Stimulated activated naive CD8-positive, alpha-beta T cell treated with anti-CD3 and anti-CD28 coated beads, Interleukin-15, amount 100 ng/mL, for 72 hours (primary cell): ENCODE measurements at regions not wholly inside any gene's neighbourhood (a gene's known extent, or its start where the extent isn't known, plus 50 kb on each side); places are given as distances from the start of the nearest gene placed in this dataset.
"Not testable (repeated sequence)": the region's sequence is repeated elsewhere in the genome, so short reads cannot be mapped to it uniquely, and the experiment has no call there.

Experiments used
- ATAC-seq: fragments of 150-1000 bp; cut with Tn5 transposase; 2 replicates; pipeline ENCODE4 v1.10.0; 2021; ENCODE audit warnings: mild to moderate bottlenecking, moderate library complexity
- DNase-seq, 2 donors: peaks; one replicate each; pipeline ENCODE4 v3.0.0; 2021 to 2022
- H3K27ac Mint-ChIP-seq, 2 donors: one replicate each; pipeline ENCODE4 v1.8.0; 2022; ENCODE audit warnings: mild to moderate bottlenecking in 2 of 2, mixed read lengths in 2 of 2, moderate library complexity in 2 of 2
- H3K27me3 Mint-ChIP-seq: one replicate; pipeline ENCODE4 v1.8.0; 2022; ENCODE audit warnings: mixed read lengths
- H3K4me1 Mint-ChIP-seq: one replicate; pipeline ENCODE4 v1.8.0; 2022; ENCODE audit warnings: mild to moderate bottlenecking, mixed read lengths
- H3K4me3 Mint-ChIP-seq, 2 donors: one replicate each; pipeline ENCODE4 v1.8.0; 2022; ENCODE audit warnings: mild to moderate bottlenecking in 2 of 2, mixed read lengths in 2 of 2, moderate library complexity in 1 of 2
- H3K9me3 Mint-ChIP-seq, 2 donors: one replicate each; pipeline ENCODE4 v1.8.0; 2022; ENCODE audit warnings: mixed read lengths in 2 of 2

DNA sequence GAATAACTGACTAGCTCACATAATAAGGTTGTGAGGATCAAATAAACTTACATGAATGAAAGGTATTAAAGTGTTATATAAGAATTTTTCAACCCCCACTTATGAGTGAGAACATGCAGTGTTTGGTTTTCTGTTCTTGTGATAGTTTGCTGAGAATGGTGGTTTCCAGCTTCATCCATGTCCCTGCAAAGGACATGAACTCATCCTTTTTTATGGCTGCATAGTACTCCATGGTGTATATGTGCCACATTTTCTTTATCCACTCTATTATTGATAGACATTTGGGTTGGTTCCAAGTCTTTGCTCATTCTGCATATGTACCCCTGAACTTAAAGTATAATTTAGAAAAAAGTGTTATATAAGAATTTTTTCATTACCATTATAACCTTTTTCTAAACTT lies 93.9 kb downstream of the MED10 start:
- not testable (repeated sequence) for H3K4me3 Mint-ChIP-seq, H3K27ac Mint-ChIP-seq, H3K27me3 Mint-ChIP-seq, H3K9me3 Mint-ChIP-seq, ATAC-seq, DNase-seq, H3K4me1 Mint-ChIP-seq

DNA sequence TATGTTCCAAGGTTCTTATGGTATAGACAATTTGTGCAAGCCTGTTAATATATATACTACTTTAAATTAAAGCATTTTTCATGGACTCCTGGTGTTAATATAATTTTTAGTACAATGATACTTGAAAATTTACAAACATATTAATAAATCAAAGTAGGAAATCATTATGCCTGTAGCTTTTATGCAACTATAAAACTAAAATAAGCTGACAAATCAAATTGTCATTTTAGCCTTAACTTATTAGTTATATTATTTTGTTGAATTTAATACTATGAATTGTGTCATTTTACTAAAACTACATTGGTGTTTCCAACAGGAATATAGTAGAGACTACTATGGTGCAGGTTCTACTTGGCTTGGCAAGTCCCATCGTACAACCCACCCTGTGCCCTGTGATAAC lies 96.0 kb downstream of the MED10 start:
- Mint-ChIP-seq H3K27me3 (peaks cover 9% of the 10 kb centered on the region), H3K9me3 (no peaks in the 10 kb centered on the region), H3K27ac (no peak overlapping the region), H3K4me3 (no peak overlapping the region), H3K4me1 (peaks cover 8% of the 10 kb centered on the region)
- ATAC-seq (no peak), DNase-seq (no peak)

DNA sequence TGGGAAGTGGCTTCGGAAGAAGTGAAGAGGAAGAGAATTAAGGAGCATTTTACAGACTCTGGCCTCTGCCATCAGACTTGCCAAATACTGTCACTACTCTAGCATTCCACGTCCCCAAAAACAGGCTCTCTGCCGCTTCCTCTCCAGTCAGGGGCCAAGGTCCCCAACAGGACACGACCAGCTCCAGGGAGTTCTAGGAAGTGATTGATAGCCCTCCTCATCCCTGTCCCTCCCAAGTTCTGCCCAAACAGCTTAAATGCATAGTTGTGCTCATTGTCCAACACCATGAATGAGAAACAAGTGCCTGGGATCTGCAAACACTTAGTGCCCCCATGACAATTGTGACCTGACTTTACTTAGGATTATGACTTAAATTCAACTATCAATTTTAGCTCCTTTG lies 96.5 kb downstream of the MED10 start:
- Mint-ChIP-seq H3K4me3 (peak overlapping the region in 1 of 2 donors; percentile 0), H3K27me3 (peaks cover 9% of the 10 kb centered on the region), H3K9me3 (no peaks in the 10 kb centered on the region), H3K27ac (no peak overlapping the region), H3K4me1 (peaks cover 9% of the 10 kb centered on the region)
- DNase-seq (no peak), ATAC-seq (no peak)

DNA sequence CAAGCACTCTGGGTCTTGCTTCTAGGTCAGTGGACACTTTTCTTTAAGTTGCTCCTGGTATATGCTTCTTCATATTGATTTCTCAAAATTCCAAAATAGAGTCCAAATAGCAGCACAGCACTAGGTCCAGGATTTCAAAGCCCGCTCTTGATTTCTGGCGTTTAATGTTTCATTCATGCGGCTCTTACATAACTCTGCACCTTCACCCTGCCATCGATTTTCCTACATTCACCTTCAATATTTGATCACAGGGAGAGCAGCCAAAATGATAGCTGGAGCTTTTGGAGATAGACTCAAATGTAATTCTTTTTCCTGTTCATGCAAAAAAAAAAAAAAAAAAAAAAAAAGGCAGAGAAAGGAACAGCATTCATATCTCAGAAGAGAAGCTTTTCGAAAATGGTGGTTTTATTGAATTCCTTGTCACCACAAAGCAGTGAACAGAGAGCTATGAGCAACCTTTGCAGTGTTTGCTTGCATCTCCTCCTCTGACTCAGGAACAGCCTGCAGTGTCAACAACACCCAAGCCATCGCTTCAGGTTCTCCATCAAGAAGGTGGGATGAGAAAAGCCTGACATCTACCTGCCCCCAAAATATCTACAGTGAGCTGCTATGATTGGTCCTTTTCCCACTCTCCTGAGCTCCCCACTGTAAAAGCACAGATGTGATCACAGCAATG lies 97.8 kb downstream of the MED10 start:
- ATAC-seq: no peak
- Mint-ChIP-seq H3K4me1 (peaks cover 18% of the 10 kb centered on the region), H3K9me3 (no peaks in the 10 kb centered on the region), H3K27ac (no peak overlapping the region), H3K27me3 (peaks cover 9% of the 10 kb centered on the region), H3K4me3 (no peak overlapping the region)
- DNase-seq: no peak

DNA sequence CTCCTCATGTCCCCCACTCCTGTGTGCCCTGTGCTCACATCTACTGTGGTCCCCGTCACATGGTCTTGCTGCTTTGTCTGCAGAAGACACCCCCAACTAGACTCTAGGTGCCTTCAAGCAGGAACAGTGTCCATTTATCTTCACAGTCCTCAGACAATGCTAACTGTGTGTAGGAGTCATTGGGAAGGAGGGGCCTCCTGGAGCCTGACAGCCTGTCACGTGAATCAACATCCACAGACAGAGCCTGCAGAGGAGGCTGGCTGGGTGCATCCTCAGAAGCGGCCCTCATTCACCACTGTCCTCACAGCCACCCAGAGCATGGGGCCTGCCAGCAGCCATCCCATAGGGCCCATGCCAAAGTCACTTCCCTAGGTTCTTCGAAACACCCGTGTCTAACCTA lies 98.7 kb downstream of the MED10 start:
- DNase-seq: no peak
- H3K27ac Mint-ChIP-seq: no peak overlapping the region
- ATAC-seq: no peak
- no peaks in the 10 kb centered on the region for H3K9me3 Mint-ChIP-seq
- H3K4me3 Mint-ChIP-seq: no peak overlapping the region
- H3K27me3 Mint-ChIP-seq: peaks cover 9% of the 10 kb centered on the region
- H3K4me1 Mint-ChIP-seq: peaks cover 27% of the 10 kb centered on the region

DNA sequence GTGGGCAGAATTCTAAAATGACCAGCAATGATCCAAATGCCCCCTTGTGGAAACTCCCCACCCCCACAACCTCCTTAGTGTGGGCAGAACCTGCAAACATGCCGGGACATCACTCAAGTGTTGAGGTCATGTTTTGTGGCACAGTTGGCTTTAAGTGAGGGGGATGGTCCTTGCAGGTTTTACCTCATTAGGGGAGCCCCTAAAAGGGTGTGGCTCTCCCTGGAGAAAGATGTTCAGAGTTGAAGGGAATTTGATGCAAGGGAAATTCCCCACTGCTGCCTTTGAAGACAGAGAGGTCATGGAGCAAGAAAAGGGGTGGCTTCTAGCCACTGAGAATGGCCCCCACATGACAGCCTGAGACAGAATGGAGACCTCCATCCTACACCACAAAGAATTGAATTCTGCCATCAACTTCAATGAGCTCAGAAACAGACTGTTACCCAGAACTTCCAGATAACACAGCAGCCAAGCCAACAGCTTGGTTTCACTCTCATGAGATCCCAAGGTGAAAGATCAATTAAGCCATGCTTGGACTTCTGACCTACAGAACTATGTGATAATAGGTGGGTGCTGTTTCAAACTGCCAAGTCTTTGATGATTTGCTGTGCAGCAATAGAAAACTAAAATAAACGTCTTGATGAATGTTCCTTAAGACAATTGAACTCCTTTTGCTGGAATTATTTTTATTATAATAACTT lies 103.4 kb downstream of the MED10 start:
- DNase-seq (peak; percentile 36 to 71), ATAC-seq (peak; percentile 84)
- H3K4me3 Mint-ChIP-seq: peak overlapping the region in 1 of 2 donors; percentile 42
- peaks cover 16% of the 10 kb centered on the region for H3K27me3 Mint-ChIP-seq
- peaks cover 37% of the 10 kb centered on the region for H3K4me1 Mint-ChIP-seq
- peaks cover 0 to 10% of the 10 kb centered on the region in 2 donors for H3K9me3 Mint-ChIP-seq
- peak overlapping the region in 1 of 2 donors; percentile 84 for H3K27ac Mint-ChIP-seq

DNA sequence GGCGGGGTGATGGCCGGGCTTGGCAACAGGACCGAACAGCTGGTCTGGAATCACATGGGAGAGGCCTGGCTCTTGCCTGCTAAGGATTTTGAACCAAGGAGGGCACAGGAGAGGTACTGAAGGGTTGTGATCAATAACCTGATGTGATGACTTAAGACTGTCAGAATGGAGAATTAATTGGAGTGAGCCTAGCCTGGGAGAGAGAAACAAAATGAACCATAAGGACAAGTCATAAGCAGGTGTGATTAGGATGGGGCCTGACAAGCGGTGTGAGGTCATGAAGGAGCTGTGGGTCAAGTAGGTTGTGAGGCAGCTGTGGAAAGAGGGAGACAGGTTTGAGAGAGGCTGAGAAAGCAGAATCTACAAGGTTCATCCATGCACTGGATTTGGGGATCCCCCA lies 104.6 kb downstream of the MED10 start:
- peak overlapping the region; percentile 52 to 84 for H3K27ac Mint-ChIP-seq
- peaks cover 37% of the 10 kb centered on the region for H3K4me1 Mint-ChIP-seq
- H3K4me3 Mint-ChIP-seq: peak overlapping the region; percentile 49 to 65
- peaks cover 0 to 10% of the 10 kb centered on the region in 2 donors for H3K9me3 Mint-ChIP-seq
- ATAC-seq (no peak), DNase-seq (no peak)
- peaks cover 16% of the 10 kb centered on the region for H3K27me3 Mint-ChIP-seq

DNA sequence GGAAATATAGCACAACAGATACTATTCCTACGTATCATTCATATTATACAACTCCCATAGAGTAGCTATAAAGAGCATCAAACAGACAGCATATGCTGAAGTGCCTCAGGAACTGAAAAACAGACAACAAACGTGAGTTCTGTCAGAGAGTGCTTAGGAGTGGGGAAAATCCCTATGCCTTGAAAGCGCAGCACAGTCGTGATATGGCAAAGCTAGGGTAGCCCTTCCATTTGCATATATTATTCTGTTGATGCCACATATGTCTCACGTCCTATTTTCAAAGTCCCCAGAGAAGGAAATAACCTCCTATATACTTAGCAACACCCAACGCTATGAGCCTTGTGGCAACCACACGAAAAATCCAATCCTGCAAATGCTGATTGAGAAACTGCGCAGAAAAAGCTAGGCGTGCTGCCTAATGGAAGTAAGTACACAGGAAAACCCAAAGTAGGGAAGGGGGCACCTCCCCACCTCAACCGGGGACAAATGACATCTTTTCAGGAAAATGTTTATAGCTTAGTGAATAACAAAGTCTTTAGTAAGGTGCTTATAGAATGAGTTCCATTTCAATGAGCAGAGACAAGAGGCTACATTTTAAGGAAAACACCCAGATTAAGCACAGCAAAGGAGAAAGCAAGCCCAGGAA lies 105.1 kb downstream of the MED10 start:
- Mint-ChIP-seq H3K9me3 (peaks cover 0 to 10% of the 10 kb centered on the region in 2 donors), H3K4me3 (peak overlapping the region; percentile 49 to 65), H3K27ac (peak overlapping the region; percentile 52 to 84), H3K27me3 (peaks cover 16% of the 10 kb centered on the region), H3K4me1 (peaks cover 37% of the 10 kb centered on the region)
- DNase-seq (peak in 1 of 2 donors; percentile 28), ATAC-seq (peak; percentile 78)

DNA sequence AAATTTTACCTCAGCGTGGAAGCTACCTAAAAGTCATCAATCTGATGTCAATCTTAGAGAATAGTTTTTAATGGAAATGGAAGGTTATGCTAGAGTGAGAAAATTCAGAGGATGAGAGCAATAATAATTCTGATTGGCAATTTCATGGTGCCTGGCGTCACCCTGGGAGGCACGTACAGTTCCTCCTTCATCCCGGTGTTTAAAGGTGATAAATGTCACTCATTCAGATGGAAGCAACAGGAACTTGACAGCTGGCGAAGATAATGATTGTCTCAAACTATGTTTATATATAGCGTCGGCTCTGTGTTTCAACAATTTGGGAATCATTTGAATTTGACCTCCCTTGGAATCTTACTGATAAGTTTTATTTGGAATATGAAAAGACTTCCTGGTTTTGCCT lies 108.4 kb downstream of the MED10 start:
- Mint-ChIP-seq H3K4me1 (peaks cover 21% of the 10 kb centered on the region), H3K27ac (no peak overlapping the region), H3K9me3 (peaks cover 0 to 10% of the 10 kb centered on the region in 2 donors), H3K27me3 (peaks cover 23% of the 10 kb centered on the region), H3K4me3 (no peak overlapping the region)
- ATAC-seq (no peak), DNase-seq (no peak)

DNA sequence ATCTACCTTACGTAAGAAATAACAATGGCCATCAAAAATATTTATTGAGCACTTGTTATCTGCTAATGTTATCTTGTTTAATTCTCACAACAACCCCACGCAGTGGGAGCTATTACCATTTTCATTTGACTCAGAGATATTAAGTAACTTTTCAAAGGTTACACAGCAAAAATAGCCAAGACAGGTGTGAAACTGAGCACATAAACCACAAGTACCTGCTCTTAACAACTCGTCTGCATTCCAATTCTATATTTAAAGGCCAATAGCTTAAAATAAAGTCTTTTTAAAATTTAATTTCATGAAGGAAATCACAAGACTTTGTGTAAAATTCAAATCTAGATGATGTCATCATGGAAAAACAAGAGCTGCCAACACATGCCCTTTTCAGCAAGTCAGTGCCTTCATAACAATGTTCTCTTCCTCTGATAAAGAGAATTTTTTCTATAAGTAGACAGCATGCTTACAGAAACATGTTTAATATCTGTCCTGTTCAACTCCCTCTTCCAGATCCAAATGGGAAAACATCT lies 111.6 kb downstream of the MED10 start:
- Mint-ChIP-seq H3K27ac (no peak overlapping the region), H3K27me3 (peaks cover 8% of the 10 kb centered on the region), H3K4me1 (peaks cover 29% of the 10 kb centered on the region), H3K4me3 (no peak overlapping the region), H3K9me3 (peaks cover 0 to 17% of the 10 kb centered on the region in 2 donors)
- ATAC-seq (no peak), DNase-seq (no peak)

DNA sequence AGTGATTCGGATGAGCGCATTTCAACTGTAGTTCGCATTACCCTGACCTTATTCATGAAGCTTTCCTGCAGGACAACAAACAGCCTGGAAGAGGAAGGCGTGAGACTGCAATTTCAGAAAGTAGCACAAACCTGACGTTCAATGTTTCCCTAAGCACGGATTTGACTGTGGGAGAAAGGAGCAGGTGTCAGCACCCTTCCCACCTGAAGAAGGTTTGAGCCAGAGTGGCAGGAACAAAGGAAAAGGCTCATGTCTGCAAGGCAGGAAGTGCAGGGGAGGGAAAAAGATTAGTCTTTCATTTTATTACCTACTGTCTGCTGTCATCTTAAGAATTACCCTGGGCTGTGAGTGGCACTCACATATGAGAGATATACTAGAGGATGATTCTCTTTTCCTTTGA lies 114.0 kb downstream of the MED10 start:
- peaks cover 51% of the 10 kb centered on the region for H3K4me1 Mint-ChIP-seq
- H3K4me3 Mint-ChIP-seq: no peak overlapping the region
- DNase-seq: no peak
- no peak overlapping the region for H3K27ac Mint-ChIP-seq
- H3K9me3 Mint-ChIP-seq: peaks cover 5 to 27% of the 10 kb centered on the region in 2 donors
- peaks cover 7% of the 10 kb centered on the region for H3K27me3 Mint-ChIP-seq
- ATAC-seq: no peak

DNA sequence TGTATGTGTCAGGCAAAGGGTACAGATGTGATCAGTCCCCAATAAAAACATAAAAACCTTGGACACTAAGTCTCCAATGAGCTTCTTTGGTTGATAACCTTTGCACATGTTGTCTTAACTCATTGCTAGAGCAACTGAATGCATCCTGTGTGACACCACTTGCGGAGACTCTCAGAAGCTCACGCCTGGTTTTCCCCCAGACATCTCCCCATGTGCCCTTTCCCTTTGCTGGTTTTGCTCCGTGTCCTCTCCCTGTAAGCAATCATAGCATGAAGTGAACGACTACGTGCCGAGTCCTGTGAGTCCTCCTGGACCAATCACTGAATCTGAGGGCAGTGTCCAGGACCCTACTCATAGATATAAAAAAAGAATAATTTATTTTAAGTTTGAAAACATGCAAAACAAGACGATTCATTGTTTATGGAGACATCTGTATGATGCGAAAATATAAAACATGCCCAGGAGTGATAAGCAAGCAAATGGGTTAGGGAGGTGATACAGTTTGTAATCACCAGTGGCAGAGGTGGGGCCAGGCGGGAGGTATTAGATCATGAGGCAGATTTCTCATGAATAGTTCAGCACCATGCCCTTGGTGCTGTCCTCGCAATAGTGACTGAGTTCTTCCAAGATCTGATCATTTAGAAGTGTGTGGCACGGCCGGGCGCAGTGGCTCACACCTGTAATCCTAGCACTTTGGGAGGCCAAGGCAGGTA lies 115.5 kb downstream of the MED10 start:
- Mint-ChIP-seq H3K4me3 (no peak overlapping the region), H3K4me1 (peaks cover 56% of the 10 kb centered on the region), H3K27me3 (peaks cover 15% of the 10 kb centered on the region), H3K27ac (no peak overlapping the region), H3K9me3 (peaks cover 5 to 36% of the 10 kb centered on the region in 2 donors)
- DNase-seq: no peak
- peak; percentile 28 for ATAC-seq

DNA sequence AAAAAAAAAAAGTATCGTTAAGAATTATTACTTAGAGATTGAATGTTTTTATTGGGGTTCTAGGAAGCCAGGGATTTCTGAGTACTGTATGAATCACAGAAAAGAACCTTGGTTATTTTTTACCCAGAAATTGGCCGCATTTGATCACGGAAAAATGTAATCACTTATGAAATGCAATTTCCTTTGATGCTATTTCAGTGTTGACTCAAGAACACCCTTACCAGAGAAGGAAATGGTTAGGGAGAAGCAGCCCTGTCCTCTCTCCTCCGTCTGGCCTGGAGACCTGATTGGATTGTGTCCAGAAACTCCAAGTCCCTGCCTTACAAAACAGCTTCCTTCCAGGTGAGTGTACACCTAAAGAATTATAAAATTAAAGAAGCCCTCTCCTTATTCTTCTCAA lies 116.7 kb downstream of the MED10 start:
- DNase-seq (peak; percentile 19 to 22), ATAC-seq (peak; percentile 72)
- Mint-ChIP-seq H3K4me1 (peaks cover 64% of the 10 kb centered on the region), H3K4me3 (peak overlapping the region; percentile 34 to 52), H3K27me3 (peaks cover 22% of the 10 kb centered on the region), H3K9me3 (peaks cover 5 to 45% of the 10 kb centered on the region in 2 donors), H3K27ac (peak overlapping the region; percentile 82 to 83)

DNA sequence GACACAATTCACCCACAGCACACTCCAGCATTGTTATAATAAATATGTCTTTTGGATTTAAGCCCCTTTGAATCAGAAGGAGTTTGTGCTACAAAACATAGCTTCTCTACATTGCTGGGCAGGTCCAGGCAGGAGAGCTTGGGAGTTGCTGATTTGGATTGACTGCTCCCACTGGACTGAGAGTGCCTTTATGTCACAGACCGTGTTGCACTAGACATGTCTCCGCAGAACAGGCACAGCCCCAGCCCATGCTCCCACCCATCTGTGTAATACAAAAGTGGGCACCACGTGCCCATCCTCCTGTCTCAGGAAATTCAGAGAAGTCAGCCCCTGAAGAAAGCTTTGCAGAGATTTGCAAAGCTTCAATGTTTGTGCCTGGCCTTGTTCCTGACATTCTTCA lies 117.1 kb downstream of the MED10 start:
- peaks cover 5 to 45% of the 10 kb centered on the region in 2 donors for H3K9me3 Mint-ChIP-seq
- ATAC-seq (peak; percentile 41), DNase-seq (no peak)
- H3K27me3 Mint-ChIP-seq: peaks cover 22% of the 10 kb centered on the region
- peak overlapping the region in 1 of 2 donors; percentile 16 for H3K4me3 Mint-ChIP-seq
- peaks cover 64% of the 10 kb centered on the region for H3K4me1 Mint-ChIP-seq
- H3K27ac Mint-ChIP-seq: peak overlapping the region in 1 of 2 donors; percentile 79

DNA sequence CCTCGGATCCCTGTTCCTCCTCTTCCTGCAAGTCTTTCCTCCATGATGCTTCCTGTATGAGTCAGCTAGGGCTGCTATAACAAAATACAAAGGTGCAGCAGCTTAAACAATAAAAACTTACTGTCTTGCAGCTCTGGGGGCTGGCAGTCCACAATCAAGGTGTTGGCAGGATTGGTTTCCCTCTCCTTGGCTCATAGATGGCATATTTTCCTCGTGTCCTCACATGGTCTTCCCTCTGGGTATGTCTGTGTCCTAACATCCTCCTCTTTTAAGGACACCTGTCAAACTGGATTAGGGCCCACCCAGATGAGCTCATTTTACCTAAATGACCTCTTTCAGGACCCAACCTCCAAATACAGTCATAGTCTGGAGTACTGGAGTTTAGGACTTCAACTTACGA lies 117.5 kb downstream of the MED10 start:
- Mint-ChIP-seq H3K4me1 (peaks cover 64% of the 10 kb centered on the region), H3K9me3 (peaks cover 5 to 45% of the 10 kb centered on the region in 2 donors), H3K27me3 (peaks cover 21% of the 10 kb centered on the region), H3K4me3 (no peak overlapping the region), H3K27ac (peak overlapping the region in 1 of 2 donors; percentile 40)
- DNase-seq: no peak
- ATAC-seq: no peak
